Neuronal stem cell (in vitro differentiated cells): ENCODE measurements at regions not wholly inside any gene's neighbourhood (a gene's known extent, or its start where the extent isn't known, plus 50 kb on each side); places are given as distances from the start of the nearest gene placed in this dataset.

ENCODE experiments used
- DNase-seq: peaks from one replicate; pipeline ENCODE4 v3.0.0-alpha.2; 2013; ENCODE audit warnings: low spot score
- H2AFZ ChIP-seq: one replicate; pipeline ENCODE4 v1.6.1; 2013; ENCODE audit warnings: mild to moderate bottlenecking, low read length, inconsistent platforms
- H2AK5ac ChIP-seq: 2 replicates; pipeline ENCODE4 v1.6.1; 2013; ENCODE audit warnings: low read depth, mild to moderate bottlenecking, inconsistent platforms, low read length, moderate library complexity, mixed read lengths
- H2BK120ac ChIP-seq: 2 replicates; pipeline ENCODE4 v1.6.1; 2013; ENCODE audit warnings: low read depth, mild to moderate bottlenecking, inconsistent platforms, low read length, moderate library complexity, mixed read lengths
- H2BK12ac ChIP-seq: one replicate; pipeline ENCODE4 v1.6.1; 2013; ENCODE audit warnings: low read length, inconsistent platforms
- H2BK15ac ChIP-seq: 2 replicates; pipeline ENCODE4 v1.6.1; 2013; ENCODE audit warnings: mild to moderate bottlenecking, low read length, inconsistent platforms, mixed read lengths
- H2BK5ac ChIP-seq: one replicate; pipeline ENCODE4 v1.6.1; 2013; ENCODE audit warnings: inconsistent platforms, mild to moderate bottlenecking, low read length, moderate library complexity
- H3K14ac ChIP-seq: one replicate; pipeline ENCODE4 v1.6.1; 2013; ENCODE audit warnings: low read length, inconsistent platforms
- H3K18ac ChIP-seq: 2 replicates; pipeline ENCODE4 v1.6.1; 2013; ENCODE audit warnings: low read length, inconsistent platforms
- H3K23ac ChIP-seq: 2 replicates; pipeline ENCODE4 v1.6.1; 2013; ENCODE audit warnings: low read depth, mild to moderate bottlenecking, mixed read lengths, low read length, inconsistent platforms; ENCODE audit not compliant: poor library complexity
- H3K27ac ChIP-seq: replicated peaks from 3 replicates; pipeline ENCODE4 v1.5.1; 2013; ENCODE audit warnings: low read length, inconsistent platforms
- H3K27me3 ChIP-seq, 3 experiments: 2 replicates each; pipeline ENCODE4 v1.6.1; 2013; ENCODE audit warnings: low read length in 3 of 3, mild to moderate bottlenecking in 2 of 3, inconsistent platforms in 1 of 3, low read depth in 1 of 3, mixed read lengths in 1 of 3, moderate library complexity in 1 of 3; ENCODE audit not compliant: control insufficient read depth in 3 of 3, insufficient read depth in 3 of 3
- H3K36me3 ChIP-seq, 2 donors: replicated peaks in 1 of 2; 2 replicates each; pipeline ENCODE4 v1.6.1; 2013; ENCODE audit warnings: low read length in 2 of 2; ENCODE audit not compliant: control insufficient read depth in 2 of 2, insufficient read depth in 2 of 2
- H3K4ac ChIP-seq: 2 replicates; pipeline ENCODE4 v1.6.1; 2013; ENCODE audit warnings: inconsistent platforms, mild to moderate bottlenecking, low read length, moderate library complexity
- H3K4me1 ChIP-seq, 2 donors: 1 replicate in 1 of 2; 2 replicates in 1 of 2; pipeline ENCODE4 v1.6.1; 2013; ENCODE audit warnings: low read length in 2 of 2, low read depth in 1 of 2; ENCODE audit not compliant: control insufficient read depth in 2 of 2, insufficient read depth in 1 of 2
- H3K4me2 ChIP-seq: one replicate; pipeline ENCODE4 v1.6.1; 2013; ENCODE audit warnings: mild to moderate bottlenecking, low read length, inconsistent platforms; ENCODE audit not compliant: insufficient read depth, poor library complexity, severe bottlenecking
- H3K4me3 ChIP-seq, 2 donors: 2 replicates each; pipeline ENCODE4 v1.5.1; 2013; ENCODE audit warnings: low read length in 2 of 2, mild to moderate bottlenecking in 2 of 2, inconsistent platforms in 1 of 2, moderate library complexity in 1 of 2
- H3K79me1 ChIP-seq: one replicate; pipeline ENCODE4 v1.6.1; 2013; ENCODE audit warnings: low read depth, mild to moderate bottlenecking, inconsistent platforms, low read length, moderate library complexity
- H3K9ac ChIP-seq: one replicate; pipeline ENCODE4 v1.6.1; 2013; ENCODE audit warnings: mild to moderate bottlenecking, low read depth, low read length, inconsistent platforms; ENCODE audit not compliant: poor library complexity
- H3K9me3 ChIP-seq, 2 donors: replicated peaks in 1 of 2; 2 replicates each; pipeline versions ENCODE3 to v1.6.1; 2013; ENCODE audit warnings: low read length in 2 of 2, mild to moderate bottlenecking in 2 of 2, inconsistent platforms in 1 of 2, low read depth in 1 of 2, mixed read lengths in 1 of 2, moderate library complexity in 1 of 2; ENCODE audit not compliant: control insufficient read depth in 2 of 2, insufficient read depth in 1 of 2
- H4K8ac ChIP-seq: one replicate; pipeline ENCODE4 v1.6.1; 2013; ENCODE audit warnings: low read depth, mild to moderate bottlenecking, inconsistent platforms, low read length, moderate library complexity
- H4K91ac ChIP-seq: one replicate; pipeline ENCODE4 v1.6.1; 2013; ENCODE audit warnings: low read length, low read depth, mild to moderate bottlenecking, inconsistent platforms; ENCODE audit not compliant: poor library complexity
- WGBS, 2 donors: extraction: QIAGEN DNeasy Blood & Tissue Kit; methylation state at CpG; one replicate each; pipeline ENCODE4 v1.1.7; 2013; ENCODE audit warnings: missing lambda C conversion rate in 2 of 2, mixed read lengths in 1 of 2; ENCODE audit not compliant: insufficient read length in 2 of 2, insufficient replicate concordance in 1 of 2; ENCODE audit errors: extremely low coverage in 2 of 2; 5-methylcytosine and 5-hydroxymethylcytosine counted together

GRCh38 chr6:139666284-139666683 is 291.8 kb upstream of the CITED2 start:
- Histone ChIP-seq H3K4ac (no peak overlapping the region), H3K27ac (no peak overlapping the region), H2BK120ac (no peak overlapping the region), H3K14ac (no peak overlapping the region), H3K18ac (no peak overlapping the region), H2BK5ac (no peak overlapping the region), H4K91ac (no peak overlapping the region), H2BK12ac (no peak overlapping the region), H3K9me3 (peaks cover 1 to 11% of the 10 kb centered on the region in 2 donors), H3K79me1 (no peaks in the 10 kb centered on the region), H3K36me3 (no peaks in the 10 kb centered on the region), H3K4me3 (no peak overlapping the region), H3K4me2 (no peak overlapping the region), H3K9ac (no peak overlapping the region), H2AFZ (no peak overlapping the region), H3K27me3 (no peaks in the 10 kb centered on the region), H2AK5ac (no peak overlapping the region), H3K23ac (no peak overlapping the region), H3K4me1 (no peaks in the 10 kb centered on the region), H4K8ac (no peak overlapping the region), H2BK15ac (no peak overlapping the region)
- no peak for DNase-seq

GRCh38 chr6:139663996-139664395 is 289.5 kb upstream of the CITED2 start:
- Histone ChIP-seq H2BK12ac (no peak overlapping the region), H4K91ac (no peak overlapping the region), H3K4ac (no peak overlapping the region), H3K23ac (no peak overlapping the region), H3K36me3 (no peaks in the 10 kb centered on the region), H2BK120ac (no peak overlapping the region), H3K9me3 (peaks cover 1 to 11% of the 10 kb centered on the region in 2 donors), H3K4me2 (no peak overlapping the region), H3K27ac (no peak overlapping the region), H2BK5ac (no peak overlapping the region), H2AK5ac (no peak overlapping the region), H3K4me1 (no peaks in the 10 kb centered on the region), H2BK15ac (no peak overlapping the region), H3K14ac (no peak overlapping the region), H3K79me1 (no peaks in the 10 kb centered on the region), H3K27me3 (no peaks in the 10 kb centered on the region), H4K8ac (no peak overlapping the region), H3K18ac (no peak overlapping the region), H2AFZ (no peak overlapping the region), H3K9ac (no peak overlapping the region), H3K4me3 (no peak overlapping the region)
- no peak for DNase-seq
- WGBS, 2 donors: no CpG with 5 or more reads among the region's 1 CpG

- Histone ChIP-seq H3K9me3 (peaks cover 1 to 11% of the 10 kb centered on the region in 2 donors), H4K91ac (no peak overlapping the region), H4K8ac (no peak overlapping the region), H2BK5ac (no peak overlapping the region), H3K36me3 (no peaks in the 10 kb centered on the region), H3K4ac (no peak overlapping the region), H2BK12ac (no peak overlapping the region), H2BK120ac (no peak overlapping the region), H3K27me3 (no peaks in the 10 kb centered on the region), H3K23ac (no peak overlapping the region), H2AK5ac (no peak overlapping the region), H3K4me3 (no peak overlapping the region), H3K27ac (no peak overlapping the region), H3K79me1 (no peaks in the 10 kb centered on the region), H3K4me2 (no peak overlapping the region), H2AFZ (no peak overlapping the region), H3K18ac (no peak overlapping the region), H3K9ac (no peak overlapping the region), H3K4me1 (peaks cover 12 to 17% of the 10 kb centered on the region in 2 donors), H3K14ac (no peak overlapping the region), H2BK15ac (no peak overlapping the region)
- whole genome bisulfite sequencing, 2 donors: no CpG with 5 or more reads among the region's 2 CpGs
- no peak for DNase-seq
Observed at GRCh38 chr6:139659711-139660110, 285.3 kb upstream of the CITED2 start.

GRCh38 chr6:139659196-139659595 is 284.7 kb upstream of the CITED2 start:
- no peak overlapping the region for H3K4me2 ChIP-seq
- WGBS, 2 donors: no CpG with 5 or more reads among the region's 3 CpGs
- H3K27ac ChIP-seq: no peak overlapping the region
- H3K27me3 ChIP-seq: no peaks in the 10 kb centered on the region
- peaks cover 1 to 8% of the 10 kb centered on the region in 2 donors for H3K9me3 ChIP-seq
- no peak overlapping the region for H3K18ac ChIP-seq
- H2BK5ac ChIP-seq: no peak overlapping the region
- H3K79me1 ChIP-seq: no peaks in the 10 kb centered on the region
- no peak overlapping the region for H2BK120ac ChIP-seq
- H2BK15ac ChIP-seq: no peak overlapping the region
- H3K9ac ChIP-seq: no peak overlapping the region
- no peak overlapping the region for H3K23ac ChIP-seq
- no peak overlapping the region for H3K4me3 ChIP-seq
- no peak overlapping the region for H2AFZ ChIP-seq
- H2BK12ac ChIP-seq: no peak overlapping the region
- H3K36me3 ChIP-seq: no peaks in the 10 kb centered on the region
- no peak overlapping the region for H2AK5ac ChIP-seq
- H4K8ac ChIP-seq: no peak overlapping the region
- H3K4ac ChIP-seq: no peak overlapping the region
- H3K14ac ChIP-seq: no peak overlapping the region
- DNase-seq: no peak
- H3K4me1 ChIP-seq: peaks cover 12 to 18% of the 10 kb centered on the region in 2 donors
- no peak overlapping the region for H4K91ac ChIP-seq
